ENCODE measurements at regions not wholly inside any gene's neighbourhood (a gene's known extent, or its start where the extent isn't known, plus 50 kb on each side); places are given as distances from the start of the nearest gene placed in this dataset.

- H2AFZ ChIP-seq (ENCODE audit: low read depth, low read length): no peak overlapping the region
- H4K20me1 ChIP-seq (ENCODE audit: insufficient read depth, low read length): no peaks in the 10 kb centered on the region
- no peaks in the 10 kb centered on the region for H3K9me3 ChIP-seq (ENCODE audit: insufficient read depth, low read length)
- no peak overlapping the region for H3K4me3 ChIP-seq (ENCODE audit: low read length)
- no peak overlapping the region for H3K4me2 ChIP-seq (ENCODE audit: low read length)
- no peaks in the 10 kb centered on the region for H3K4me1 ChIP-seq (ENCODE audit: low read length)
- H3K27ac ChIP-seq (ENCODE audit: low read length): no peak overlapping the region
- H3K79me2 ChIP-seq (ENCODE audit: low read length): no peaks in the 10 kb centered on the region
- no peak overlapping the region for H3K9ac ChIP-seq (ENCODE audit: low read length)
- no peaks in the 10 kb centered on the region for H3K36me3 ChIP-seq (replicated peaks; ENCODE audit: low read depth, low read length)
- TF ChIP-seq CTCF (IDR thresholded peaks at IDR 0.05; ENCODE audit: low read depth, low read length): no peak
- TF ChIP-seq EZH2phosphoT487 (IDR thresholded peaks at IDR 0.05; ENCODE audit: low read depth): no peak
- H3K27me3 ChIP-seq (ENCODE audit: low read depth, low read length): no peaks in the 10 kb centered on the region
Measured at GRCh38 chr9:108113596-108113995, 624.0 kb upstream of the KLF4 start.

GRCh38 chr9:108109927-108110690 is 620.5 kb upstream of the KLF4 start:
- no peaks in the 10 kb centered on the region for H3K9me3 ChIP-seq (ENCODE audit: insufficient read depth, low read length)
- no peaks in the 10 kb centered on the region for H3K79me2 ChIP-seq (ENCODE audit: low read length)
- no peak overlapping the region for H3K27ac ChIP-seq (ENCODE audit: low read length)
- no peaks in the 10 kb centered on the region for H3K27me3 ChIP-seq (ENCODE audit: low read depth, low read length)
- H3K4me1 ChIP-seq (ENCODE audit: low read length): no peaks in the 10 kb centered on the region
- H4K20me1 ChIP-seq (ENCODE audit: insufficient read depth, low read length): no peaks in the 10 kb centered on the region
- H2AFZ ChIP-seq (ENCODE audit: low read depth, low read length): no peak overlapping the region
- TF ChIP-seq EZH2phosphoT487 (IDR thresholded peaks at IDR 0.05; ENCODE audit: low read depth) (no peak), CTCF (IDR thresholded peaks at IDR 0.05; ENCODE audit: low read depth, low read length) (no peak)
- no peak overlapping the region for H3K4me2 ChIP-seq (ENCODE audit: low read length)
- no peaks in the 10 kb centered on the region for H3K36me3 ChIP-seq (replicated peaks; ENCODE audit: low read depth, low read length)
- no peak overlapping the region for H3K4me3 ChIP-seq (ENCODE audit: low read length)
- no peak overlapping the region for H3K9ac ChIP-seq (ENCODE audit: low read length)

- Histone ChIP-seq H3K79me2 (ENCODE audit: low read length) (no peaks in the 10 kb centered on the region), H3K36me3 (replicated peaks; ENCODE audit: low read depth, low read length) (no peaks in the 10 kb centered on the region), H3K9ac (ENCODE audit: low read length) (no peak overlapping the region), H3K9me3 (ENCODE audit: insufficient read depth, low read length) (no peaks in the 10 kb centered on the region), H3K27ac (ENCODE audit: low read length) (no peak overlapping the region), H3K4me3 (ENCODE audit: low read length) (no peak overlapping the region), H3K4me1 (ENCODE audit: low read length) (no peaks in the 10 kb centered on the region), H3K27me3 (ENCODE audit: low read depth, low read length) (no peaks in the 10 kb centered on the region), H2AFZ (ENCODE audit: low read depth, low read length) (no peak overlapping the region), H4K20me1 (ENCODE audit: insufficient read depth, low read length) (no peaks in the 10 kb centered on the region), H3K4me2 (ENCODE audit: low read length) (no peak overlapping the region)
- TF ChIP-seq CTCF (IDR thresholded peaks at IDR 0.05; ENCODE audit: low read depth, low read length) (no peak), EZH2phosphoT487 (IDR thresholded peaks at IDR 0.05; ENCODE audit: low read depth) (no peak)
Measured at GRCh38 chr9:108108852-108109448, 619.4 kb upstream of the KLF4 start.

GRCh38 chr9:108108280-108108851 is 618.8 kb upstream of the KLF4 start:
- H3K9me3 ChIP-seq (ENCODE audit: insufficient read depth, low read length): no peaks in the 10 kb centered on the region

More at GRCh38 chr9:108108280-108108851, 618.8 kb upstream of the KLF4 start:
- no peak overlapping the region for H2AFZ ChIP-seq (ENCODE audit: low read depth, low read length)
- TF ChIP-seq EZH2phosphoT487 (IDR thresholded peaks at IDR 0.05; ENCODE audit: low read depth) (no peak), CTCF (IDR thresholded peaks at IDR 0.05; ENCODE audit: low read depth, low read length) (no peak)
- no peak overlapping the region for H3K4me3 ChIP-seq (ENCODE audit: low read length)
- H3K4me1 ChIP-seq (ENCODE audit: low read length): no peaks in the 10 kb centered on the region
- H3K79me2 ChIP-seq (ENCODE audit: low read length): no peaks in the 10 kb centered on the region
- H3K27me3 ChIP-seq (ENCODE audit: low read depth, low read length): no peaks in the 10 kb centered on the region
- H3K36me3 ChIP-seq (replicated peaks; ENCODE audit: low read depth, low read length): no peaks in the 10 kb centered on the region
- no peaks in the 10 kb centered on the region for H4K20me1 ChIP-seq (ENCODE audit: insufficient read depth, low read length)
- H3K27ac ChIP-seq (ENCODE audit: low read length): no peak overlapping the region
- H3K4me2 ChIP-seq (ENCODE audit: low read length): no peak overlapping the region
- H3K9ac ChIP-seq (ENCODE audit: low read length): no peak overlapping the region
